ENCODE measurements at regions not wholly inside any gene's neighbourhood (a gene's known extent, or its start where the extent isn't known, plus 50 kb on each side); places are given as distances from the start of the nearest gene placed in this dataset.
A peak's percentile ranks its signal among the peaks of the same experiment; 100 is the strongest.

- Histone ChIP-seq H3K9ac (no peak overlapping the region), H3F3A (replicated peaks; ENCODE audit: insufficient read depth) (peaks cover 8% of the 10 kb centered on the region), H3K4me2 (no peak overlapping the region), H3K9me3 (no peaks in the 10 kb centered on the region), H3K27me3 (ENCODE audit: insufficient read depth) (peaks cover 4% of the 10 kb centered on the region; the same call in 1 of the 2 replicates), H2AFZ (ENCODE audit: low read depth) (no peak overlapping the region), H3K4me3 (ENCODE audit: low read depth in 2 of 2, low read length in 1 of 2) (no peak overlapping the region), H3K27ac (ENCODE audit: low read depth in 2 of 2, low read length in 1 of 2) (no peak overlapping the region), H3K36me3 (replicated peaks in 1 of 2; ENCODE audit: control insufficient read depth in 1 of 2, insufficient read depth in 2 of 2, low read length in 1 of 2) (no peaks in the 10 kb centered on the region), H4K20me1 (ENCODE audit: insufficient read depth) (no peaks in the 10 kb centered on the region), H3K9me2 (no peaks in the 10 kb centered on the region), H3K79me2 (ENCODE audit: insufficient read depth) (no peaks in the 10 kb centered on the region), H3K4me1 (ENCODE audit: control insufficient read depth in 1 of 2, insufficient read depth in 2 of 2, low read depth in 1 of 2, low read length in 1 of 2) (no peaks in the 10 kb centered on the region)
- TF ChIP-seq REST (IDR thresholded peaks at IDR 0.05; ENCODE audit: low read depth, low read length) = no peak
- peak; percentile 69; the same call in 1 of the 2 replicates for TF ChIP-seq FOSL2 (IDR thresholded peaks at IDR 0.05; ENCODE audit: borderline replicate concordance, low read depth)
- no peak for TF ChIP-seq CHD2 (IDR thresholded peaks at IDR 0.05; ENCODE audit: low read length, partially characterized antibody)
- TF ChIP-seq MEF2A (IDR thresholded peaks at IDR 0.05; ENCODE audit: borderline replicate concordance, low read depth) = 0 out of 2 replicates have a peak, but pooled peaks have one; percentile 26
- peak; percentile 77 for TF ChIP-seq PBX3 (IDR thresholded peaks at IDR 0.05)
- no peak for TF ChIP-seq EZH2phosphoT487 (IDR thresholded peaks at IDR 0.05; ENCODE audit: borderline replicate concordance, low read depth)
- no peak for TF ChIP-seq FOXJ3 (CRISPR knock-in tag; IDR thresholded peaks at IDR 0.05)
- TF ChIP-seq JUND (IDR thresholded peaks at IDR 0.05) = peak; percentile 37; the same call in 1 of the 2 replicates
- TF ChIP-seq TCF12 (IDR thresholded peaks at IDR 0.05) = peak; percentile 70
- CTCF ChIA-PET = interaction anchor here (3.4 kb wide), 1 partner anchor 11 kb away, joined by 14 read pairs; no protein-coding TSS in a partner anchor
- POLR2A ChIA-PET = no interaction called here
- DNase-seq = no peak
These were observed 184.3 kb upstream of the TACR3 start for GRCh38 chr4:103904123-103904522.

GRCh38 chr4:103902730-103903129, 182.9 kb upstream of the TACR3 start:
- no peaks in the 10 kb centered on the region for H3K36me3 ChIP-seq (replicated peaks in 1 of 2; ENCODE audit: control insufficient read depth in 1 of 2, insufficient read depth in 2 of 2, low read length in 1 of 2)
- peaks cover 8% of the 10 kb centered on the region for H3F3A ChIP-seq (replicated peaks; ENCODE audit: insufficient read depth)
- H2AFZ ChIP-seq (ENCODE audit: low read depth) = no peak overlapping the region
- H3K9me2 ChIP-seq = no peaks in the 10 kb centered on the region
- no peaks in the 10 kb centered on the region for H4K20me1 ChIP-seq (ENCODE audit: insufficient read depth)
- no peak overlapping the region for H3K4me2 ChIP-seq
- H3K9me3 ChIP-seq = no peaks in the 10 kb centered on the region
- ChIA-PET POLR2A (no interaction called here), CTCF (interaction anchor here (1.0 to 3.4 kb wide), 2 partner anchors 12 to 116 kb away, joined by 3 to 14 read pairs; no protein-coding TSS in a partner anchor)
- no peak overlapping the region for H3K27ac ChIP-seq (ENCODE audit: low read depth in 2 of 2, low read length in 1 of 2)
- 40% methylated on average over 2 of the region's 2 CpGs for WGBS (ENCODE audit: low lambda C conversion rate)
- DNase-seq = no peak
- H3K4me1 ChIP-seq (ENCODE audit: control insufficient read depth in 1 of 2, insufficient read depth in 2 of 2, low read depth in 1 of 2, low read length in 1 of 2) = no peaks in the 10 kb centered on the region
- H3K4me3 ChIP-seq (ENCODE audit: low read depth in 2 of 2, low read length in 1 of 2) = no peak overlapping the region
- no peaks in the 10 kb centered on the region for H3K79me2 ChIP-seq (ENCODE audit: insufficient read depth)
- TF ChIP-seq CHD2 (IDR thresholded peaks at IDR 0.05; ENCODE audit: low read length, partially characterized antibody) = no peak
- TF ChIP-seq USF1 (IDR thresholded peaks at IDR 0.05; ENCODE audit: borderline replicate concordance, low read depth) = no peak
- TF ChIP-seq RAD21 (IDR thresholded peaks at IDR 0.05; ENCODE audit: low read length) = no peak
- no peak for TF ChIP-seq EP300 (IDR thresholded peaks at IDR 0.05; ENCODE audit: borderline replicate concordance in 1 of 2, low read depth in 1 of 2, low read length in 1 of 2)
- peaks cover 4% of the 10 kb centered on the region; the same call in 1 of the 2 replicates for H3K27me3 ChIP-seq (ENCODE audit: insufficient read depth)
- H3K9ac ChIP-seq = no peak overlapping the region

Data from SK-N-SH (cell line).